Panc1 (cell line): ENCODE measurements at regions not wholly inside any gene's neighbourhood (a gene's known extent, or its start where the extent isn't known, plus 50 kb on each side); places are given as distances from the start of the nearest gene placed in this dataset.

ENCODE experiments used
- CTCF ChIP-seq: fragments of 450-650 bp; IDR thresholded peaks from 2 replicates; pipeline ENCODE4 v1.5.1; 2017; ENCODE audit warnings: mild to moderate bottlenecking
- POLR2AphosphoS5 ChIP-seq: IDR thresholded peaks from 2 replicates; pipeline ENCODE4 v1.6.1; 2012; ENCODE audit warnings: mild to moderate bottlenecking, low read depth, low read length, moderate library complexity
- REST ChIP-seq, 2 experiments: IDR thresholded peaks; 2 replicates each; pipeline ENCODE4 v1.6.1; 2011 to 2012; ENCODE audit warnings: low read depth in 2 of 2, control low read depth in 1 of 2, low read length in 1 of 2, mild to moderate bottlenecking in 1 of 2, moderate library complexity in 1 of 2; ENCODE audit not compliant: insufficient read depth in 1 of 2
- SIN3A ChIP-seq: IDR thresholded peaks from 2 replicates; pipeline ENCODE4 v1.6.1; 2012; ENCODE audit warnings: low read depth, mild to moderate bottlenecking, low read length, moderate library complexity, borderline replicate concordance; ENCODE audit not compliant: insufficient read depth
- TCF7L2 ChIP-seq: IDR thresholded peaks from 2 replicates; pipeline ENCODE4 v1.6.1; 2011; ENCODE audit warnings: mild to moderate bottlenecking, low read depth, low read length, inconsistent platforms

- no peak for TF ChIP-seq POLR2AphosphoS5
- TF ChIP-seq CTCF = no peak
- TF ChIP-seq SIN3A = no peak
- no peak for TF ChIP-seq REST (IDR thresholded peaks at IDR 0.05; ENCODE audit: insufficient read depth in 1 of 2, low read depth in 2 of 2, low read length in 1 of 2)
- no peak for TF ChIP-seq TCF7L2
Measured at GRCh38 chr5:166507810-166508425, 1783.5 kb upstream of the WWC1 start.
